Activated gamma-delta T cell treated with anti-CD3 and anti-CD28 coated beads, Interleukin-2, amount 50 U/mL, for 16 hours (primary cell): ENCODE measurements at regions not wholly inside any gene's neighbourhood (a gene's known extent, or its start where the extent isn't known, plus 50 kb on each side); places are given as distances from the start of the nearest gene placed in this dataset.
"Not testable (repeated sequence)": the region's sequence is repeated elsewhere in the genome, so short reads cannot be mapped to it uniquely, and the experiment has no call there.

ENCODE experiments used
- DNase-seq: peaks from one replicate; pipeline ENCODE4 v3.0.0-alpha.2; 2020; ENCODE audit warnings: low read depth

DNA sequence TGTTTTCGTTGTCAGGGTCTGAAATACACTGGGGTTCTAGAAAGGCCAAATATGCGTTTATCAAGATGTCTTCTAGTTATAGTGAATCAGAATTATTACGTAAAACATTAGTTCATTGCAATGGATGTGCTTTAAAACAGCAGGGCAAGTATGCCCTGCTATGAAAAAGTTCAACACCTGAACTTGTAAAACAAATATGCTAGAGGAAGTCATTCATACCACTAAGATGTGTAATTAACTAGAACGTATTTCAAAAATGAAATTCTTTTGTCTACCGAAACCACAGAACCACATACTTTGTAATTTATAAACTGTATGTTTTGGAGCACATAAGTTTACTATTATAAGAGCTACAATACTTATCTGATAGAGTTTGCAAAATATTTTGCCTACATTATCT is 266.2 kb downstream of the KCTD12 start:
- no peak for DNase-seq

DNA sequence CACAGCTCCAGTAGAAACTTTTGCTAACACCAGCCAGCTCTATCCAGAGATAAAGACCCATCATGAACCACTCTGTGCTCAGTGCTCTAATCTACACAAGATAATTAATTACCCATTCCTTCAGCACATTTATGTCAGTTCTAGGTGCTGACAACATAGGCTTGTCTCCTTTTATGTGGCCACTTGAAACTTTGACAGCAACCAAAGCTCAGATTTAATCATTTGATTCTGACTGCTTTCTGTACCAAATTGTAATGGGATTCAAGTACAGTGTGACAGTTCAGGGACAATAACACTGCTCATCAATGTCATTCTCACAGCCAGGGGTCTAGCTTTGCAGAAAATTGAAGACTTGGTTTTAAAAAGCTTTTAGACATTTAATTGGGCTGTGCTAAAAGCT is 266.6 kb downstream of the KCTD12 start:
- DNase-seq, result no peak

DNA sequence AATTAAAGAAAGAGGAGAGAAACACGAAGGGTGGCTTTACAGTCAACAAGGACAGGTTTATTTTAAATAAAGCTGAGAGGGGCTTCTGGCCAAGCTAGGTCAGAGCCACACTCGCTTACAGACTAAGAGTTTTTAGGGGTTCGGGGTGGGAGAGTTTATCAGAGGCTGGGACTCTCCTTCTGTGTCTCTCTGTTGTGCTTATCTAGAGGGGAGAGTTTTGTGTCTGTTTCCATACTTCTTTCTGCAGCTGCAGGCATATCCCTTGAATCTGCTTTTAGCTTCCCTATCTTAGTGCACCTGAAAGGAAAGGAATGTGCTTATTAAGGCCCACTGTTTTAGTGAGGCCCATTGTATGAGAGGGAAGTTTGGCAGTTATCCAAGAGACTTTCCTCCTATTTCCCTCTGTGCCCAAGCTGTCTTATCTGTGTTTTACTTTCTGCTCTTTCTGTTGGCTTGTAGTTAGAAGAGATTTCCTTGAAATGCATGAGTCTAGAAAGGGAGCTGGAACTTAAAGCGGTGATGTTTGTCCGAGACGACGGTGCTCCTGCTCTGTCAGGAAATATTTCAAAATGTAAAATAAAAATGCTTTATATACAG is 275.3 kb downstream of the KCTD12 start:
- no peak for DNase-seq

DNA sequence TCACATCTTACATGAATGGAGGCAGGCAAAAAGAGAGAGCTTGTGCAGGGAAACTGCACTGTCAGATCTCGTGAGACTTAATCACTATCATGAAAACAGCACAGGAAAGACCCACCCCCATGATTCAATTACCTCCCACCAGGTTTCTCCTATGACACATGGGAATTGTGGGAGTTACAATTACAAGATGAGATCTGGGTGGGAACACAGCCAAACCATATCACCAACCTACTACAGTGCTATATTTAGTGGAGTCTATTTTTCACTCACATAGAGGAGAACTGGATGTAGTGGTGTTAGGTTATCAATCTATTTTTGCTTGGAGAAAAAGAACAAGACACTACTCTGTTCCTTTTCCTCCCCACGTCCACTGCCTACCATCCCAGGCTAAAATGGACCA is 276.6 kb downstream of the KCTD12 start:
- no peak for DNase-seq

DNA sequence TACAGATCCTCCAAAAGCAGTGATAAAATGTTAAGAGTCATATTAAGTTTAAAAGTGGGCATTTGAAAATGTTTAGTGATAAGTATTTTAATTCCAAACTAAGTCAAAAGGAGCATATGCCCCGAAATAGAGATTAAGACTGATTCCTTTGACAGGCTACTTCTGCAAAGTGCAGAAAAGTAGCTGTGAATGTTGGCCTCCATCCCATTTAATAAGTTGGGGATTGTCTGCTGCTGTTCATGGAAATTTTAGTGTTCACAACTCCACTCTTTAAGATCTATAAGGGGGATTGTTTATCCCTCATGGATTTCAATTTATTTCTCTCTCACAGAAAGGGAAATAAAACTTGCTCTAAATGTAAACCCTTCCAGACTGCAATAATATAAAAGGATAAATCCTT is 278.3 kb downstream of the KCTD12 start:
- DNase-seq, result no peak

DNA sequence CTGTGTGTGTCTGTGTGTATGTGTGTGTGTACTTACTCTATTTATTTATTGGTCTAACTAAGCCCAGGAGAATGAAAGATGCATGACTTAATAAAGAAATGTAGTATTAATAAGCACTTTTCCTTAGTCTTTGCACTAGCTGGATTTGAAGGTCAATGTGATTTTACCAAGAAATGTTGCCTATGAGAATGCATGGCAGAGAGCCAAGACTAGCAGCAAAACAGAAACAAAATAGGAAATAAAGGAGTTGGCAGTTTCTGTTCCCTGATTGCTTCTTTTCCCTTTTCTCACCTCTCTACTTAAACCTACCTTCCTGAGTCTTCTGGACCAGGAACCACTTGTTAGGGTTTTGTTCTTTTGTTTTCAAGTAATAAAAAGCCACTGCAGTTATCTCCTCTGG is 286.1 kb downstream of the KCTD12 start:
- DNase-seq, result no peak

DNA sequence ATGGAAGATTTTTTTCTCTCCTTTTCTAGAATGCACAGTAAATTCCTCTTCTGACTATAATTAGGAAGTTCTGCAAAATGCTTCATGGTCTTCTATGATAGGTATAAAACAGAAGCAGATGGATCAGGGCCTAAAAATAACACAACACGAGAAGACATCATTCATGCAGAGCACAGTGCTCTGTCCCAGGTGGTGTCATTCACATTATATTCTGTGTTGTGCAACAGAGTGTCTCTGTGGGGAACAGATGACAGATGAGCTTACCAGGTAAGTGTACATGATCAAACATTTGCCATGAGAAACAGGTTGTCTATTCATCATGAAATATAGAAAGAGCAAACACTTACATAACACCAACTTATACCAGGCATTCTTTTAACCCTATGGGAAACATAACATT is 288.3 kb downstream of the KCTD12 start:
- no peak for DNase-seq

DNA sequence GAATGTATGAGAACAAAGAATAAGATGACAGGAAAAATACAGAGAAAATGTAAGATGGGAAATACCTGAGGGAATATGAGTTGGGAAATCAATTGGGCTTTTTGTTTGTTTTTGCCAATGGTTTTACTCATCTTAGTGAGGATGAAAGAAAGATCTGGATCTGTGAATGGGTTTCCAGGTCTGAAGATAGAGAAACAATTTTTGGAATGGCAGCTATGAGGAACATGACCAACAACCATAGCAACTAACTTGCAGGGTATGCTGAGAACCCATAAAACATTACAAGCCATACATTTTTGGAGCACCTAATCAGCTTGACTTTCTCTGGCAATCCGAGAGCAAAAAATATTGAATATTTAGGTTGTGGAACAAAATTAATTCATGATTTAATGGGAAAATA is 290.0 kb downstream of the KCTD12 start:
- no peak for DNase-seq

DNA sequence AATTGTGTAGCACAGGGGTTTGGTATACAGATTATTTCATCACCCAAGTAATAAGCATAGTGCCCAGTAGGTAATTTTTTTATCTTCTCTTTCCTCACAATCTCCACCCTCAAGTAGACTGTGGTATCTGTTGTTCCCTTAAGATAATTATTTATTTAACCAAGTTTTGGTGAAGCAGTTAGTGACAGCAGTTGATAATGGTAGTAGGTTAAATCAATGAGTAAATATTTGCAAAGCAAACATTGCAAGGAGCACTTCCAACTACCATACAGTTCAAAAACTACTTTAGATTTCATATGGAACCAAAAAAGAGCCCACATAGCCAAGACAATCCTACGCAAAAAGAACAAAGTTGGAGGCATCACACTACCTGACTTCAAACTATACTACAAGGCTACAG is 291.8 kb downstream of the KCTD12 start:
- DNase-seq, result no peak

DNA sequence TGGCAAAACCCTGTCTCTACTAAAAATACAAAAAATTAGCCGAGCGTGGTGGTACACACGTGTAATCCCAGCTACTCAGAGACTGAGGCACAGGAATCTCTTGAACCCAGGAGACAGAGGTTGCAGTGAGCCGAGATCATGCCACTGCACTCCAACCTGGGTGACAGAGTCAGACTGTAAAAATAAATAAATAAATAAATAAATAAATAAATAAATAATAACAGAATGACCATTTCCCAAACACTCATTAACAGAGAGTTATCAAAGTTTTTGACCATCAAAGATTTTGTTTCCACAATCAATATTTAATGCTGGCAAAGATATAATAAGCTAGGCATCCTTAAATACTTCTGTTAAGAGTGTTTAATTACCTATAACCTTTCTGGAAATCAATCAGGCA is 299.4 kb downstream of the KCTD12 start:
- DNase-seq, result no peak

DNA sequence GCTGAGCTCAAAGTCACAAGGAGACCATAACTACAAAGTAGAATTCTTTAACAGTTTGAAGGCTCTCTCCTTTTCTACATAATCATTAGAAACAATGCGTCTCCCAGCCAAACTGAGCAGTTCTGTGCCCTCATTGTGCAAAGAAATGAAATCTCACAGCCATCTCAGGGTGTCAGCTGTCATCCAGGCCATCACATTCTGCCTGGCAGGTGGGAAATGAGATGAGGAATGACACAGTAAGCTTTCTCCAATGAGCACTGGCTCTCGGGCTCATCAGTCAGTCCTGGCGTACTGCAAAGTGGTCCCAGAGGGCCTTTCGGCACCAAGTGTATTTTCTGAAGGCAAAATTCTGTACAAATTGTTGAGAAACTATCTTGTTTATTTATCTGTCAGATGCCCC is 306.5 kb downstream of the KCTD12 start:
- DNase-seq, result no peak

DNA sequence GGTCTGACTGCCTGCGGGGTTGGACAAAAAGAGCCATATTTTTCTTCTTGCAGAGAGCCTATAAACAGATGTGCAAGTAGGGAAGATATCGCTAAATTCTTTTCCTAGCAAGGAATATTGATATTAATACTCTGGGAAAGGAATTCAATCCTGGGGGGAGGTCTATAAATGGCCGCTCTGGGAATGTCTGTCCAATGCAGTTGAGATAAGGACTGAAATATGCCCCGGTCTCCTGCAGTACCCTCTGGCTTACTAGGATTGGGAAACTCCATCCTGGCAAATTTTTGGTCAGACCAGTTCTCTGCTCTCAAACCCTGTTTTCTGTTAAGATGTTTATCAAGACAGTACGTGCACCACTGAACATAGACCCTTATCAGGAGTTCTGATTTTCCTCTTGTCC is 310.6 kb downstream of the KCTD12 start:
- DNase-seq, result not testable (repeated sequence)

DNA sequence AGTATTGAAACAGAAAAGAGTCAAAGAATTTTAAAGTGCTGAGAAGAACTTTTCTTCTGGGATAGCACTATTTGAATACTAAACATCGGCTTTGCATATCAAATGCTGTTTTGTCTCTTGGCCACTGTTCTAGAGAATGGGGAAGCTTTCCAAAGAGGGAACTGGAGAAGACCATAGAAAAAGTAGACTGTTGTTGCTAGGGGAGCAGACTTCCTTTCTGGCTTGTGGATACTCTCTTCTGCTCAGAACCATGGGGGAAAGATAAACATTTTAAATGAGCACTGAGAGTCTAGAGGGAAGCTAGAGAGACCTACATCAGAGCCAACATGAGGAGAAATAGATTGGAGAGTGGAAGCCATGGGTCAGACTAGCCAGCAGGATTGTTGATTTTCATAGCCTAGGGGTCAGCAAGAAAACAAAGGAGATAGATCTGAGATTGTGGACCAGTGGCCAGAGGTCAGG is 315.7 kb downstream of the KCTD12 start:
- DNase-seq, result no peak

DNA sequence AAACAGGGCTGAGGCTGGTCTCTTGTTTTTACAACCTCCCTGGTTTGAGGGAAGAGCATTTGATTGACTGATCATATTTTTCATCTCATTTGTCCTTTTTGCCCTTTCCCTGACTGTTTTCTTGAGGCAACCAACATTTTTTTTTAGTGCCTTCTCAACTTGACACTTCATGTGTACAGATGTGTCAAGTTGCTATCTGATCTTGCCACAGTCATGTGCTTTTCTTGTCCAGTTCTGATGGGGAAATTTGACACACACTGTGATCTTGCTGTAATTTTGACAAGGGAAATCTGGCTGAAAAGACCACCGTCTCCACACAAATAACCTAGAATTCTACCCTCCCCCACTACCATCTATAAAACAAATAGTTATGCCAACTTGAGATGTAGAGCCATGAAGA is 329.6 kb downstream of the KCTD12 start:
- DNase-seq, result no peak

DNA sequence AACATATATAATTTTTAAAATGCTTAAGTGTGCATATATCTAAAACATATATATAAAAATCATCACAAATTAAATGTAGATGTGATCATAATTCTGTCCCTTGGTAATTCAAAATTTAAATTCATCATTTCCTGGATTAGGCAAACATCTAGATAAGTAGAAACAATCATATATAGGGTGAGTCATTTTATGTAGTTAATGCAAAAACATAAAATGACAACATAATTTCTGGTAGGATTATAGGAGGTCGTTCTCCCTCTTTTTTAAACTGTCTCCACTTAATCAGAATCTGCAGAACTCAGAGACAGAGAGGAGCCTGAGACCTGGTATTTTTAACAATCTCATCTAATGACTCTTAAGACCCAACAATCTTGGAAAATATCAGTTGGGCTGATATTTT is 333.4 kb downstream of the KCTD12 start:
- no peak for DNase-seq

DNA sequence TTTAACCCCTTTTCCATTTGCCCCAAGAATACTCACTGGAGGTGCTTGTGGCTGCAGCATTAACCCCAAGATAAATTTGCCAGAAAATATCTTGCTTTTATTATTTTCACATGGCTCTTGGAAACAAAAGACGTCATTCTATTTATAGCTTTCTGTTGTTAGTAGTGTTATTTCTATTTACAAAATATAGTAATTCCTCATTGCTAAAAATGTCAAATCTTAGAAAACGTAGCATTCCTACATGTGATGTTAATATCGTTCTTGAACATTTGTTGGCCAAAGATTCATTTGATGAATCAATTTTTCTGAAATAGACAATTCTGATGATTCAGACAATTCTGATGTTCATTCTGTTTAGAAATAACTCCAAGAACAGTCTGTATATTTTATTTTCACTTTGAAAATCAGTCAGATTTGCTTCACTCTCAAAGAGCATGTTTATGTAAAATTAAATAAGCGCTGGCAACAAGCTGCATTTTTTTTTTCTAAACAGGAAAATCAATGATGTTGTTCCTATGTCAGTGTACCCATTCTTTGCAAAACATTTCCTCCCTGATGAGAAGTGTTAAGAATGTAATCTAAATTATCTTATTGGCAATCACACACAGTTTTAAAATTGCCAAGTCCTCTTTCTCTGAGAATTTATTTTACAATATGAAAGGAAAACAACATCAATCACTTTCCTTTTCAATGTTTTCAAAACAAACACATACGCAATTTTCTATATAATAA is 334.0 kb downstream of the KCTD12 start:
- no peak for DNase-seq

DNA sequence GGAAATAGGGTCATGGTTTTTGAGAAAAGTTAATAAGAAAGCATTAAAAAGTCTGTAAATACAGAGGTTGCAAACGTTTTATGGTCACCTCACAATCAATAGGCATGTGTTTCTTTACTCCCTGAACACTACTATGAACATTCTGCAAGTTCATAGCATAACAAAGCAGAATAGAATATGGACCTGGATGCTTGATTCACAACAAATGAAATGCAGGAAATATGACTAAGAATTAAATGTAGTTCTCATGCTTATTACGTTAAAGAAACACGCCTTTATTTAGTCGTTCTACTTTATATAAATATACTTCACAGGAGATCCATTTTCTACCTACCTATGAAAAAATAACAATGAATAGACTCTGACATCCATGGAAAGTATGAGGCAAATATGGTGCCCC is 344.0 kb downstream of the KCTD12 start:
- DNase-seq, result no peak

DNA sequence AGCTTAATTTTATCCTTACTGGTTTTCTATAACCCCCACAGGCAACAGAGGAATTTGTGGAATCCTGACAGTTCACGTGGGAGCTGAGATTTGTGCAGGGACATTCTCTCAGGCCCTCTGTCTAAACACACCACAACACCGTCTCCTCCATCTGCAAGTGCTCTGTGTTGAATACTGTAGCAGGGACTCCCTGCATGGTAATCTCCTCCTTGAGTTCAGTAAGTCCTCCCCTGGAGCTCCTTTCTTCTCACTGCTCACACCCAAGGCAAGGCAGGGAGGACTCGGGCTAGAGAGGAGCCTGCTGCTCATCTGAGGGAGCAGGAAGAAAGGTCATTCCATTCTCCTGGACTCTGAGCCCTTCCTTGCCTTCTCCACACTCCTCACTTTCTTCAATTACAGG is 348.2 kb downstream of the KCTD12 start:
- no peak for DNase-seq

DNA sequence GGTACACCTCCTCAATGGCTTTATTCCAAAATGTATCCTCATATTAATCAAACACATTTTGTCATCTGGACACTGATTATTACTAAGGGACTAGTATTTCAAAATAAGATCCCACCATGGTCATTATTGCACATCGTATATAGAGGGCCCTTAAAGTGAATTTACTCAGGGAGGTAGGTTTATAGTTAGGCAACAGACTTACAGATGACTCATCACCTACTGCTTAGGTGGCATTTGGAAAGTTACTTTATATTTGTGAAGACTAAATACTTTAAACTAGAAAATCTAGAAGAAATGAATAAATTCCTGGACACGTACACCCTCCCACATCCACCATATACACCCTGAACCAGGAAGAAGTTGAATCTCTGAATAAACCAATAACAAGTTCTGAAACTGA is 353.0 kb downstream of the KCTD12 start:
- DNase-seq, result no peak

DNA sequence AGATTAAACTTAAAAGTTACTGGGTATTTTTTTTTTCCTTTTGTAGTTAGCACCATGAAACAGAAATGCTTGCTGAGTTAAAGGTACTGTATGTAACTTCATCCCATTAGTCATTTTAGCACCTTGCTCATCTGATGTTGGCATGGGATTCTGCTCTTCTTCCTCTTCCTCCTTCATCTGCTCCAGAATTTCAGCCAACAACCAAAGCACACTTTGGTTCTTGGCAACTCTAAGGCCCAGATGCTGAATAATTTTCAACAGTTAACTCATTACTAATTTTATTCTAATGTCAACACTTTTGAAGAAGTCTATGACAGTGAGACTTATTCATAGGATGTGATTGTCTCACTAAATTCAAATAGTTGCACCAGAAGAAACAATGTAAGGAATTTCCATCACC is 359.2 kb downstream of the KCTD12 start:
- no peak for DNase-seq

DNA sequence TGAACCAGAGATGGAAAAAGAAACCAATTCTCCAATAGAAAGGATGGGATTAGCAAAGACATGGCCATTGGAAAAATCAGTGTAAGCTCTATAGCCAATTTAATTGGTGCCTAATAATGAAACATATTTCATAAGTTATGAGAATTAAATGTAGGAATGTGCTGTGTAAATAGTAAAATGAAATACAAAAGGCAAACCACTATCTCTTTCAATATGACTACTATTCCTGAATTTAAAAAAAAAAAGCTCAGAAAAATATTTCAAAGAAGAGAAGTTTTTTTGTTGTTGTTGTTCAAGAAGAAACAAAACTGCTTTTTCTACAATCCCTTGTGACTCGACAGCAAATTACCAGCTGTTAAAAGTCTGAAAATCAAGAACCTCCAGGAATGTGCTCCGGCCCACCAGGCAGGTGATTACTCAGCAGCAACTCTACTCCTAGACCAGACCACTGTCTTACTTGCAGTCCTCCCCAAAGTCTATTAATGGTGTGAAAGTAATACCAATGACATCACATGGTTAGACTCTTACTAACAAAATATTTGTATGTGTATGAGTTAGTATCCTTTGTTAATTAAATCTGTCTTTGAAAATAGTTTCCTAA is 362.4 kb downstream of the KCTD12 start:
- DNase-seq, result no peak

DNA sequence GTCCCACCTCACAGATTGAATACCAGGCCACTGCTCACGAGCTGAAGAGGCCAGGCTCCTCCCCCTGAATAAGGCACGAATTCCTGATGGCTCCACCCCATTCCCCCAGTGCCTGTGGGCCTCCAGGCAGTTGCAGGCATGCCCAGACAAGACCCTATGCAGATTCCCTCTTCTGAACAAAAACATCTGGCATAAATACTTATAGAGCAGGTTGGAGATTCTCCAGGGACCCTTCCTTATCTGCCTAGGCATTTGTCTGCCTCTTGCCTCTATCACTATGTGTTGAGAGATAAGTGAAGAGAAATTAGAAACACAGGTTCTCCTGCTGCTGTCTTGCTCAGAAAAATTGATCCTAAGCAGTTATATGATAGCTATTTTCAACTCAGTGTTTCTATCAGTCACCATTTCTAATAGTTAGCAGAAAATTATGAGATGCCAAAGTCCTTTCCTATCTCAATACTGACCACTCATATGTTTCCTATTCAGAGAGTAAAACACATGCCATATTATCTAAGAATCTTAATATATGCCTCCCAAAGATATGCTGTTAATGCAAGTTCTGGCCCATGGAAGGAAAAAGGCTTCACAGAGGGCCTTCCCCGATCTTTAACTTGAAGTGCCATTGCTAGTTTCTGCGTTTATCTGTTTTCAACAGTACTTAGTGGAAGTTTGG is 364.0 kb downstream of the KCTD12 start:
- no peak for DNase-seq

DNA sequence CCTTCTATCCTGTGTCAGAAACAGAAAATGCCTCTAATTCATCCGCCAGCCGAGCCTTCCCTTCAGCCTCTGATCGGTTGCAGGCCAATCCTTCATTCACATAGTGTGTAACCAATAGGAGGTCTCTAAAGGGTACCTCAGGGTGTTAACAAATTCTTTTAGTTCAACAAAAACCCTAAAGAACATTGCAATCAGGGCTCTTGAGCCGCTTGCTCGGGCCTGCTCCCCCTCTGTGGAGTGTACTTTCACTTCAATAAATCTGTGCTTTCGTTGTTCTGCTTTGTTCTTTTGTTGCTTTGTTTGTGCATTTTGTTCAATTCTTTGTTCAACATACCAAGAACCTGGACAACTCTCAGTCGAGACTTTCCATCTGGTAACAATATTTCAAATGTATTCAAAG is 366.5 kb downstream of the KCTD12 start:
- no peak for DNase-seq
